ENCODE measurements at regions not wholly inside any gene's neighbourhood (a gene's known extent, or its start where the extent isn't known, plus 50 kb on each side); places are given as distances from the start of the nearest gene placed in this dataset.

DNA sequence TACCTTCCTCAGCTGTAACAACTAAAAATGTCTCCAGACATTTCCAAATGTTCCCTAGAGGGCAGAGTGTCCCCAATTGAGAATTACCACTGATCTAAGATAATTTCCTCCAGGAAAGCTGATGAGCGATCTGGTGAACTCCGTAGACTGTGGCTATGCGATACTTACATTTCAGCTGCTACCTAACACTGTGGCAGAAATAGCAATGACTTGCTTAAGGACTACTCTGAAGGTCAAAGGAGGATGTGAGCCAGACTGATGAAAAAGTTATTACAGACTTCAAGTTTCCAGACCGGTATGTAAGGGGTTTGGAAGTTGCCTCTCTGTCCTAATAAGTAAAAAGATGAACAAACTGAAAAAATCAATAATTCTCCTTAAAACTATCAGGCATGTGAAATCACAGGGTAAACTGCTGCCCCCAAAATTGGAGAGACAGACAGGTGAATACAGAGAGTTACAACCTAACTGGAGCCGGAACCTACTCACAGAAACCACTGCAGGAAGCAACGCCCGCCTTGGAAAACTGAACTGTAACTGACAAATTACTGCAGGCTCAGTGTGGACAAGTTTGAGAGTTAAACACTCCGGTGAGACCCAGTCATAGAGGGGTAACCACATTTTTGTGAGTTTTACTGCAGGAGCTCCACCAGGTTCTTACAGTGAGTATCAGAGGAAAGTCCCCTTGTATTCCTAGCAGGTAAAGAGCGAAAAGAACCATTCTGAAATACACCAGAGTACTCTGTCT is 60.0 kb upstream of the PARP11 start:
- no TSS peak for BruUV-seq (replicated peaks)
- CTCF ChIA-PET = interaction anchor here (1.3 to 1.4 kb wide), 2 partner anchors 31 to 48 kb away, joined by 3 to 4 read pairs; no protein-coding TSS in a partner anchor
- Histone ChIP-seq H3K27ac (ENCODE audit: control insufficient read depth, insufficient read depth) (no peak overlapping the region), H2AFZ (ENCODE audit: control insufficient read depth, low read depth, low read length) (no peak overlapping the region), H3K27me3 (replicated peaks in 1 of 2; ENCODE audit: control insufficient read depth in 2 of 2, insufficient read depth in 2 of 2, low read length in 1 of 2) (peaks cover 5 to 9% of the 10 kb centered on the region in 2 experiments), H3K9me3 (replicated peaks; ENCODE audit: control insufficient read depth, insufficient read depth, low read length) (no peaks in the 10 kb centered on the region), H3K9ac (ENCODE audit: control insufficient read depth, insufficient read depth, low read length) (no peak overlapping the region), H3K4me1 (ENCODE audit: control insufficient read depth, insufficient read depth, low read length) (no peaks in the 10 kb centered on the region), H4K20me1 (ENCODE audit: control insufficient read depth, insufficient read depth) (no peaks in the 10 kb centered on the region), H3K79me2 (ENCODE audit: control insufficient read depth, insufficient read depth, low read length) (no peaks in the 10 kb centered on the region), H3K4me2 (ENCODE audit: control insufficient read depth, insufficient read depth) (no peak overlapping the region), H3K4me3 (no peak overlapping the region), H3K36me3 (ENCODE audit: control insufficient read depth in 2 of 2, insufficient read depth in 2 of 2, low read length in 1 of 2) (no peaks in the 10 kb centered on the region)
- DNase-seq (ENCODE audit: low read depth, low spot score) (no peak), FAIRE-seq (no peak), ATAC-seq (no peak)
- SMC1A ChIA-PET (ENCODE audit: uncharacterized antibody, unreplicated experiment) = interaction anchor here (0.6 kb wide), 2 partner anchors 111 to 178 kb away, joined by 3 read pairs; no protein-coding TSS in a partner anchor
- TF ChIP-seq PBX3 (IDR thresholded peaks at IDR 0.05; ENCODE audit: insufficient replicate concordance, low read depth, low read length) = no peak
- TF ChIP-seq PML (IDR thresholded peaks at IDR 0.05; ENCODE audit: low read length) = no peak
- no peak for TF ChIP-seq JUND (IDR thresholded peaks at IDR 0.05; ENCODE audit: low read depth, low read length)
- TF ChIP-seq BHLHE40 (IDR thresholded peaks at IDR 0.05; ENCODE audit: borderline replicate concordance in 1 of 2, low read depth in 2 of 2, low read length in 1 of 2) = no peak
- no peak for TF ChIP-seq NKRF (conservative IDR thresholded peaks at IDR 0.05)
- no peak for TF ChIP-seq JUNB (IDR thresholded peaks at IDR 0.05)
- no peak for TF ChIP-seq CBX3 (IDR thresholded peaks at IDR 0.05; ENCODE audit: borderline replicate concordance, low read depth)
- intact Hi-C loops (cut with micrococcal nuclease; ENCODE audit: unreplicated experiment) = no loop called here
- in situ Hi-C loops (cut with MboI) = no loop called here
- WGBS (ENCODE audit: insufficient coverage, insufficient replicate concordance, low lambda C conversion rate, missing lambda C conversion rate) = 33% methylated on average over 9 of the region's 9 CpGs
- POLR2A ChIA-PET = interaction anchor here (0.7 kb wide), 1 partner anchor 20 kb away, joined by 3 read pairs; no protein-coding TSS in a partner anchor
- RAD21 ChIA-PET (ENCODE audit: unreplicated experiment) = no interaction called here
